Activated CD4-positive, alpha-beta T cell treated with anti-CD3 and anti-CD28 coated beads, Interleukin-2, Interleukin-4, amounts not matched to agents 100 ng/mL and 50 ng/mL, durations not matched to agents 16 hours and 8 hours (primary cell): ENCODE measurements at regions not wholly inside any gene's neighbourhood (a gene's known extent, or its start where the extent isn't known, plus 50 kb on each side); places are given as distances from the start of the nearest gene placed in this dataset.
A peak's percentile ranks its signal among the peaks of the same experiment; 100 is the strongest.

Source experiments
- DNase-seq: peaks from one replicate; pipeline ENCODE4 v3.0.0-alpha.2; 2020; ENCODE audit warnings: low spot score

- no peak for DNase-seq
These were observed 158.7 kb downstream of the DRD1 start for GRCh38 chr5:175285261-175285660.

- no peak for DNase-seq
These were observed 159.2 kb downstream of the DRD1 start for GRCh38 chr5:175284806-175285205.

GRCh38 chr5:175282611-175283225 is 161.3 kb downstream of the DRD1 start:
- no peak for DNase-seq

GRCh38 chr5:175281714-175282113 is 162.3 kb downstream of the DRD1 start:
- DNase-seq, result no peak

GRCh38 chr5:175281257-175281656 is 162.7 kb downstream of the DRD1 start:
- DNase-seq, result no peak

GRCh38 chr5:175279506-175279905 is 164.5 kb downstream of the DRD1 start:
- DNase-seq, result no peak

- no peak for DNase-seq
These were observed 168.2 kb downstream of the DRD1 start for GRCh38 chr5:175275748-175276147.

- DNase-seq, result no peak
These were observed 168.9 kb downstream of the DRD1 start for GRCh38 chr5:175275097-175275496.

GRCh38 chr5:175274171-175274570 is 169.8 kb downstream of the DRD1 start:
- DNase-seq, result no peak

- DNase-seq, result no peak
These were observed 179.6 kb downstream of the DRD1 start for GRCh38 chr5:175264406-175264805.

GRCh38 chr5:175263776-175264175 is 180.2 kb downstream of the DRD1 start:
- no peak for DNase-seq

GRCh38 chr5:175261526-175261925 is 182.5 kb downstream of the DRD1 start:
- DNase-seq, result no peak

GRCh38 chr5:175261037-175261436 is 182.9 kb downstream of the DRD1 start:
- no peak for DNase-seq

GRCh38 chr5:175257847-175258194 is 186.2 kb downstream of the DRD1 start:
- no peak for DNase-seq

- DNase-seq, result no peak
These were observed 186.7 kb downstream of the DRD1 start for GRCh38 chr5:175257128-175257846.

- no peak for DNase-seq
These were observed 189.8 kb downstream of the DRD1 start for GRCh38 chr5:175254155-175254554.

- no peak for DNase-seq
These were observed 190.4 kb downstream of the DRD1 start for GRCh38 chr5:175253597-175253996.

GRCh38 chr5:175252234-175252805 is 191.7 kb downstream of the DRD1 start:
- no peak for DNase-seq

GRCh38 chr5:175250426-175250825 is 193.6 kb downstream of the DRD1 start:
- no peak for DNase-seq

- no peak for DNase-seq
These were observed 195.5 kb downstream of the DRD1 start for GRCh38 chr5:175248416-175248905.

GRCh38 chr5:175246889-175247520 is 197.0 kb downstream of the DRD1 start:
- no peak for DNase-seq

- DNase-seq, result peak; percentile 64
These were observed 197.6 kb downstream of the DRD1 start for GRCh38 chr5:175246242-175246888.
